Prostate gland (tissue), 2 donors: ENCODE measurements at regions not wholly inside any gene's neighbourhood (a gene's known extent, or its start where the extent isn't known, plus 50 kb on each side); places are given as distances from the start of the nearest gene placed in this dataset.

Source experiments
- CTCF ChIP-seq, 4 experiments: fragments of 200-600 bp in 2 of 4; fragments of 450-650 bp in 2 of 4; sonication (generic) in 2 of 4; IDR thresholded peaks; 1 replicate in 3 of 4; 2 replicates in 1 of 4; pipeline ENCODE4 v1.5.1; 2016 to 2019; ENCODE audit warnings: antibody characterized with exemption in 4 of 4, mild to moderate bottlenecking in 2 of 4, moderate library complexity in 2 of 4
- POLR2A ChIP-seq: fragments of 450-650 bp; IDR thresholded peaks from one replicate; pipeline ENCODE4 v1.6.1; 2016; ENCODE audit warnings: antibody characterized with exemption, mild to moderate bottlenecking
- POLR2AphosphoS5 ChIP-seq: sonication (generic); formaldehyde crosslinking; IDR thresholded peaks from one replicate; pipeline ENCODE4 v1.6.1; 2017; ENCODE audit warnings: antibody characterized with exemption

GRCh38 chr14:39562175-39562574 is 129.9 kb upstream of the FBXO33 start:
- TF ChIP-seq POLR2AphosphoS5, result no peak
- TF ChIP-seq CTCF (IDR thresholded peaks at IDR 0.05), result no peak
- no peak for TF ChIP-seq POLR2A
